Panc1 (cell line): ENCODE measurements at regions not wholly inside any gene's neighbourhood (a gene's known extent, or its start where the extent isn't known, plus 50 kb on each side); places are given as distances from the start of the nearest gene placed in this dataset.

Experiments used
- ATAC-seq: fragments of 200-7000 bp; cut with Tn5 transposase; 2 replicates; pipeline ENCODE4 v1.9.1; 2020; ENCODE audit warnings: mild to moderate bottlenecking, moderate library complexity
- BruUV-seq: library from RNA; stranded (reverse); fragments of 400-500 nt; replicated peaks from 2 replicates; lab custom pipeline; 2021; lab: Mats Ljungman, UMichigan
- CTCF ChIA-PET: fragments of 300-600 bp; sonication (Branson Sonifier 250); formaldehyde crosslinking; loops from one replicate; lab custom pipeline; 2022; ENCODE audit warnings: antibody characterized with exemption; lab: Charles Lee
- POLR2A ChIA-PET: fragments of 300-600 bp; sonication (Branson Sonifier 250); formaldehyde crosslinking; loops from one replicate; lab custom pipeline; 2022; ENCODE audit warnings: antibody characterized with exemption; lab: Charles Lee
- DNase-seq: peaks from one replicate; pipeline ENCODE4 v3.0.0-alpha.2; 2010; ENCODE audit warnings: low read depth, low spot score
- H3K27ac ChIP-seq: 2 replicates; pipeline ENCODE4 v1.5.1; 2011; ENCODE audit warnings: mild to moderate bottlenecking, low read length, inconsistent platforms
- H3K27me3 ChIP-seq: fragments of 200-500 bp; sonication (Bioruptor generic); 2 replicates; pipeline ENCODE4 v1.6.0; 2014; ENCODE audit warnings: low read length, inconsistent platforms; ENCODE audit not compliant: control insufficient read depth, insufficient read depth
- H3K36me3 ChIP-seq: fragments of 200-500 bp; sonication (Bioruptor generic); 2 replicates; pipeline ENCODE4 v1.5.1; 2014; ENCODE audit warnings: inconsistent platforms, mild to moderate bottlenecking, low read length, moderate library complexity; ENCODE audit not compliant: control insufficient read depth, insufficient read depth
- H3K4me1 ChIP-seq: 2 replicates; pipeline ENCODE4 v1.5.1; 2011; ENCODE audit warnings: inconsistent platforms, mild to moderate bottlenecking, low read length, moderate library complexity; ENCODE audit not compliant: control insufficient read depth, insufficient read depth
- H3K4me3 ChIP-seq, 2 experiments: 2 replicates each; pipeline ENCODE4 v1.5.1; 2011 to 2012; ENCODE audit warnings: low read depth in 2 of 2, low read length in 2 of 2, mild to moderate bottlenecking in 2 of 2, inconsistent platforms in 1 of 2, moderate library complexity in 1 of 2
- H3K9me3 ChIP-seq: fragments of 200-500 bp; sonication (Bioruptor generic); 2 replicates; pipeline ENCODE4 v1.5.1; 2014; ENCODE audit warnings: low read depth, mild to moderate bottlenecking, inconsistent platforms, low read length, moderate library complexity; ENCODE audit not compliant: control insufficient read depth, insufficient read depth
- CTCF ChIP-seq: fragments of 450-650 bp; IDR thresholded peaks from 2 replicates; pipeline ENCODE4 v1.5.1; 2017; ENCODE audit warnings: mild to moderate bottlenecking
- POLR2AphosphoS5 ChIP-seq: IDR thresholded peaks from 2 replicates; pipeline ENCODE4 v1.6.1; 2012; ENCODE audit warnings: mild to moderate bottlenecking, low read depth, low read length, moderate library complexity
- REST ChIP-seq, 2 experiments: IDR thresholded peaks; 2 replicates each; pipeline ENCODE4 v1.6.1; 2011 to 2012; ENCODE audit warnings: low read depth in 2 of 2, control low read depth in 1 of 2, low read length in 1 of 2, mild to moderate bottlenecking in 1 of 2, moderate library complexity in 1 of 2; ENCODE audit not compliant: insufficient read depth in 1 of 2
- SIN3A ChIP-seq: IDR thresholded peaks from 2 replicates; pipeline ENCODE4 v1.6.1; 2012; ENCODE audit warnings: low read depth, mild to moderate bottlenecking, low read length, moderate library complexity, borderline replicate concordance; ENCODE audit not compliant: insufficient read depth
- TCF7L2 ChIP-seq: IDR thresholded peaks from 2 replicates; pipeline ENCODE4 v1.6.1; 2011; ENCODE audit warnings: mild to moderate bottlenecking, low read depth, low read length, inconsistent platforms
- in situ Hi-C: cut with HindIII; loops from 2 replicates; pipeline ENCODE4 v1.10.0; 2016; ENCODE audit warnings: low sequenced_read_pairs, low pct_unique_long_range_greater_than_20kb
- intact Hi-C: fragments of 100-400 bp; cut with micrococcal nuclease; formaldehyde crosslinking; loops from one replicate; pipeline ENCODE4 v1.10.0; 2022; ENCODE audit not compliant: unreplicated experiment

DNA sequence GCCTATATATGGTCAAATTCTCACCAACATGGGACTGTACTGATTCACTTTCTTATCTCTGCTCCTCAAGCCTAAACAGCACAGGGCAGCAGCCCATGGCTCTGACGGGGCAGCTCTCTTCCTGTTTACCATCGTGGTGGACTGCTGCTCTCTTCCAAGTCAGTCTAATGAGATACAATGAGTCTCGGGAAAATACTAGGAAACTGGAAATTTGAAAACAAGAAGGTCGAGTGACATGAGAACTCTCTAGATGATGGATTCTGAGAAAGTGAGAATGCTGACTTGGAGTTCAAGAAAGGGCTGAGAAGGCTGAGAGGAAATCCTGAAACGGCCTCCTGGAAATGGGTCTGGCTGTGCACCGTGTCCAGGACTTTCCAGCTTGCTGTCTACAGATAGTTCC, 122.8 kb upstream of the ARGLU1 start:
- intact Hi-C loops (no loop called here), in situ Hi-C loops (no loop called here)
- POLR2A ChIA-PET: no interaction called here
- ATAC-seq (no peak), DNase-seq (no peak)
- CTCF ChIA-PET: no interaction called here
- no peak for TF ChIP-seq SIN3A
- TF ChIP-seq REST (IDR thresholded peaks at IDR 0.05; ENCODE audit: insufficient read depth in 1 of 2, low read depth in 2 of 2, low read length in 1 of 2): no peak
- TF ChIP-seq CTCF: no peak
- TF ChIP-seq POLR2AphosphoS5: no peak
- no peak for TF ChIP-seq TCF7L2
- Histone ChIP-seq H3K9me3 (no peaks in the 10 kb centered on the region), H3K4me1 (no peaks in the 10 kb centered on the region), H3K4me3 (no peak overlapping the region), H3K27me3 (no peaks in the 10 kb centered on the region), H3K27ac (no peak overlapping the region), H3K36me3 (no peaks in the 10 kb centered on the region)
- no TSS peak for BruUV-seq

DNA sequence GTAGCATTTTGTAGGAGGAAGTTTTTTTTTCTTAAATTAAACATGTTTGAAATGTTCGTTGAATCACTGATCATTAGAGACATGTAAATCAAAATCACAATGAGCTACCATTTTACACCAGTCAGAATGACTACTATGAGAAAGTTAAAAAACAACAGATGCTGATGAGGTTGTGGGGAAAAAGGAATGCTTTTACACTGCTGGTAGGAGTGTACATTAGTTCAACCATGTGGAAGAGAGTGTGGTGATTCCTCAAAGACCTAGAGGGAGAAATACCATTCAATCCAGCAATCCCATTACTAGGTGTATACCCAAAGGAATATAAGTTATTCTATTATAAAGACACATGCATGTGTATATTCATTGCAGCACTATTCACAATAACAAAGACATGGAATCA, 122.0 kb upstream of the ARGLU1 start:
- no TSS peak for BruUV-seq
- Histone ChIP-seq H3K4me3 (no peak overlapping the region), H3K9me3 (no peaks in the 10 kb centered on the region), H3K4me1 (no peaks in the 10 kb centered on the region), H3K27me3 (no peaks in the 10 kb centered on the region), H3K36me3 (no peaks in the 10 kb centered on the region), H3K27ac (no peak overlapping the region)
- no peak for TF ChIP-seq REST (IDR thresholded peaks at IDR 0.05; ENCODE audit: insufficient read depth in 1 of 2, low read depth in 2 of 2, low read length in 1 of 2)
- no peak for TF ChIP-seq POLR2AphosphoS5
- TF ChIP-seq SIN3A: no peak
- TF ChIP-seq TCF7L2: no peak
- no peak for TF ChIP-seq CTCF
- ATAC-seq: no peak
- POLR2A ChIA-PET: no interaction called here
- no peak for DNase-seq
- CTCF ChIA-PET: no interaction called here
- intact Hi-C loops: no loop called here
- in situ Hi-C loops: no loop called here
